NB4 (cell line): ENCODE measurements at regions not wholly inside any gene's neighbourhood (a gene's known extent, or its start where the extent isn't known, plus 50 kb on each side); places are given as distances from the start of the nearest gene placed in this dataset.

Experiments
- DNase-seq: peaks from one replicate; pipeline ENCODE4 v3.0.0; 2010; ENCODE audit warnings: low read depth
- H3K4me3 ChIP-seq: one replicate; pipeline ENCODE4 v1.5.1; 2011; ENCODE audit warnings: mild to moderate bottlenecking, low read depth, low read length, moderate library complexity
- MAX ChIP-seq: IDR thresholded peaks from 2 replicates; pipeline ENCODE4 v1.6.1; 2011; ENCODE audit warnings: low read depth, low read length
- MYC ChIP-seq: IDR thresholded peaks from 2 replicates; pipeline ENCODE4 v1.6.1; 2011; ENCODE audit warnings: low read depth, low read length
- POLR2A ChIP-seq: IDR thresholded peaks from 2 replicates; pipeline ENCODE4 v1.6.1; 2011; ENCODE audit warnings: mild to moderate bottlenecking; ENCODE audit not compliant: insufficient read length; ENCODE audit errors: extremely low read depth
- TF ChIP-seq, protein P1 (sequence below): IDR thresholded peaks from one replicate; pipeline ENCODE4 v1.5.1; 2012; ENCODE audit warnings: low read depth, low read length

GRCh38 chr2:128566671-128567070 is 248.0 kb upstream of the HS6ST1 start:
- TF ChIP-seq MYC, result no peak
- TF ChIP-seq, protein P1, sequence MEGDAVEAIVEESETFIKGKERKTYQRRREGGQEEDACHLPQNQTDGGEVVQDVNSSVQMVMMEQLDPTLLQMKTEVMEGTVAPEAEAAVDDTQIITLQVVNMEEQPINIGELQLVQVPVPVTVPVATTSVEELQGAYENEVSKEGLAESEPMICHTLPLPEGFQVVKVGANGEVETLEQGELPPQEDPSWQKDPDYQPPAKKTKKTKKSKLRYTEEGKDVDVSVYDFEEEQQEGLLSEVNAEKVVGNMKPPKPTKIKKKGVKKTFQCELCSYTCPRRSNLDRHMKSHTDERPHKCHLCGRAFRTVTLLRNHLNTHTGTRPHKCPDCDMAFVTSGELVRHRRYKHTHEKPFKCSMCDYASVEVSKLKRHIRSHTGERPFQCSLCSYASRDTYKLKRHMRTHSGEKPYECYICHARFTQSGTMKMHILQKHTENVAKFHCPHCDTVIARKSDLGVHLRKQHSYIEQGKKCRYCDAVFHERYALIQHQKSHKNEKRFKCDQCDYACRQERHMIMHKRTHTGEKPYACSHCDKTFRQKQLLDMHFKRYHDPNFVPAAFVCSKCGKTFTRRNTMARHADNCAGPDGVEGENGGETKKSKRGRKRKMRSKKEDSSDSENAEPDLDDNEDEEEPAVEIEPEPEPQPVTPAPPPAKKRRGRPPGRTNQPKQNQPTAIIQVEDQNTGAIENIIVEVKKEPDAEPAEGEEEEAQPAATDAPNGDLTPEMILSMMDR, result no peak
- no peak for TF ChIP-seq MAX
- TF ChIP-seq POLR2A, result no peak
- DNase-seq, result no peak
- no peak overlapping the region for H3K4me3 ChIP-seq

- DNase-seq, result no peak
- H3K4me3 ChIP-seq, result no peak overlapping the region
- TF ChIP-seq, protein P1, result no peak
- TF ChIP-seq POLR2A (no peak), MYC (no peak), MAX (no peak)
Observed at GRCh38 chr2:128568106-128568505, 249.4 kb upstream of the HS6ST1 start.

GRCh38 chr2:128573116-128573515 is 254.4 kb upstream of the HS6ST1 start:
- no peak overlapping the region for H3K4me3 ChIP-seq
- TF ChIP-seq, protein P1, result no peak
- TF ChIP-seq POLR2A (no peak), MYC (no peak), MAX (no peak)
- DNase-seq, result no peak

GRCh38 chr2:128573531-128573930 is 254.9 kb upstream of the HS6ST1 start:
- no peak overlapping the region for H3K4me3 ChIP-seq
- no peak for DNase-seq
- TF ChIP-seq, protein P1, result no peak
- TF ChIP-seq MYC (no peak), POLR2A (no peak), MAX (no peak)

- DNase-seq, result no peak
- TF ChIP-seq MAX (no peak), POLR2A (no peak), MYC (no peak)
- TF ChIP-seq, protein P1, result no peak
- H3K4me3 ChIP-seq, result no peak overlapping the region
Observed at GRCh38 chr2:128577141-128577930, 258.7 kb upstream of the HS6ST1 start.
